SW480 (cell line): ENCODE measurements at regions not wholly inside any gene's neighbourhood (a gene's known extent, or its start where the extent isn't known, plus 50 kb on each side); places are given as distances from the start of the nearest gene placed in this dataset.
"Not testable (repeated sequence)": the region's sequence is repeated elsewhere in the genome, so short reads cannot be mapped to it uniquely, and the experiment has no call there.

Experiments
- DNase-seq: peaks from one replicate; pipeline ENCODE4 v3.0.0-alpha.2; 2016; ENCODE audit warnings: low spot score

DNA sequence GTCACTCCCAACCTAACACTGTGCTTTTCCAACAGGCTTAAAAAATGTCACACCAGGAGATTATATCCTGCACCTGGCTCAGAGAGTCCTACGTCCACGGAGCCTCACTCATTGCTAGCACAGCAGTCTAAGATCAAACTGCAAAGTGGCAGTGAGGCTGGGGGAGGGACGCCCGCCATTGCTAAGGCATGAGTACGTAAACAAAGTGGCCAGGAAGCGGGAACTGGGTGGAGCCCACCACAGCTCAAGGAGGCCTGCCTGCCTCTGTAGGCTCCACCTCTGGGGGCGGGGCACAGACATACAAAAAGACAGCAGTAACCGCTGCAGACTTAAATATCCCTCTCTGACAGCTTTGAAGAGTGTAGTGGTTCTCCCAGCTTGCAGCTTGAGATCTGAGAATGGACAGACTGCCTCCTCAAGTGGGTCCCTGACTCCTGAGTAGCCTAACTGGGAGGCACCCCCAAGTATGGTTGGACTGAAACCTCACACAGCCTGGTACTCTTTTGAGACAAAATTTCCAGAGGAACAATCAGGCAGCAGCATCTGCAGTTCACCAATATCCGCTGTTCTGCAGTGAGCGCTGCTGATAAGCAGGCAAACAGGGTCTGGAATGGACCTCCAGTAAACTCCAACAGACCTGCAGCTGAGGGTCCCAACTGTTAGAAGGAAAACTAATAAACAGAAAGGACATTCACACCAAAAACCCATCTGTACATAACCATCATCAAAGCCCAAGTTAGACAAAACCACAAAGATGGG, 2986.4 kb upstream of the OR11H1 start:
- DNase-seq = not testable (repeated sequence)

GRCh38 chr22:12553366-12553765, 2974.6 kb upstream of the OR11H1 start:
- not testable (repeated sequence) for DNase-seq

DNA sequence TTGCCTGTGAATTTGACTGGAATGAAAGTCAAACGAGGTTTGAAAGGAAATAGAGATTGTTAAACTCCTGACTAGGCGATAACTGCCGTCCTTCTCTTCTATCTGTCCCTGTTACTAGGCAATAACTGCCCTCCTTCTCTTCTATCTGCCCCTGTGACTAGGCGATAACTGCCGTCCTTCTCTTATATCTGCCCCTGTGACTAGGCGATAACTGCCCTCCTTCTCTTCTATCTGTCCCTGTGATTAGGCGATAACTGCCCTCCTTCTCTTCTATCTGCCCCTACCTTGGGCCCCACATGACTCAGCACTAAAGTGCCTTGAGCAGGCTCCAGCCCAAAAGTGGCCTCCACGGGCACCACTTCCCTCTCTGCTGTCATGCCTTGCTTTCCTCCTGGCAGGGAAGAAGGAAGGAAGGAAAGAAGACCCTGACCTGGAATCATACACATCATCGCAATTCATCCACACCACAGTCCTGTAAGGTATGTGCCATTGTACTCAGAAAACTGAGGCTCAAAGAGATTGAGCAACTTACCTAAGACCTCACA, 2973.3 kb upstream of the OR11H1 start:
- DNase-seq = not testable (repeated sequence)

DNA sequence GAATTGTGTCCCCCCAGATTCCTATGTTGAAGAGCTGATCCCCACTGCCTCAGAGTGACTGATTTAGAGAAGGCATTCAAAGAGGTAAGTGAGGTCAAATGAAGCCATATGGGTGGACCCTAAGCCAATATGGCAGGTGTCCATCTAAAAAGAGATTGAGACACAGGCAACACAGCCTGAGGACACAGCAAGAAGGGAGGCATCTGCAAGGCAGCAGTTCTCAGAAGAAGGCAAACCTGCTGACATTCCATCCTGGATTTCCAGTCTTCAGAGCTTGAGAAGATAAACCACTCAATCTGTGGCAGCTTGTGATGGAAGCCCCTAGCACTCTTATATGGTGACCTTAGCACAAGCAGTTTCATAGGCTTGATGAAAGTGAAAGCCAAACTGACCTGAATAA, 2956.5 kb upstream of the OR11H1 start:
- DNase-seq = not testable (repeated sequence)

DNA sequence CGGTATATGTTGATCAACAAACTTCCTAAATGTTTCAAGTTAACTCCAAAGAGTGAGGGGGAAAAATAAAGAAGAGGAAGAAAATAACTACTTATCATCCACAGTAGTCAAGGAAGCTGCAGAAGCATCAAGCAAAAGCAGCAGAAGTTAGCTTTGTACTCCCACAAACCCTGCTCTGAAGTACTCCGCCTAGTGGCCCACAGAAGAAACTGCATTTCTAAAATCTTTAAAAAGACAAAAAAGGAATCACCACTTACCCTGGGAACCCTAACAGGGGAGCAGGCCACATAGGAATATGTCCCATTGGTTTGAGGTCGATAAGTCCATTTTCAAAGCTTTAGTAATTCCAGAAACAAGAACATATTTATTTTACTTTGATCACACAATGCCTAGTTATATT, 2948.3 kb upstream of the OR11H1 start:
- DNase-seq = not testable (repeated sequence)

- DNase-seq = not testable (repeated sequence)
Measured at GRCh38 chr22:12584457-12584856, 2943.5 kb upstream of the OR11H1 start.

- DNase-seq = not testable (repeated sequence)
Measured at GRCh38 chr22:12584874-12585273, 2943.1 kb upstream of the OR11H1 start.

- not testable (repeated sequence) for DNase-seq
Measured at GRCh38 chr22:12595724-12596123, 2932.3 kb upstream of the OR11H1 start.

GRCh38 chr22:12597778-12598177, 2930.2 kb upstream of the OR11H1 start:
- DNase-seq = not testable (repeated sequence)

GRCh38 chr22:12601510-12601869, 2926.5 kb upstream of the OR11H1 start:
- not testable (repeated sequence) for DNase-seq

GRCh38 chr22:12601870-12602779, 2925.9 kb upstream of the OR11H1 start:
- no peak for DNase-seq

GRCh38 chr22:12603399-12603798, 2924.6 kb upstream of the OR11H1 start:
- not testable (repeated sequence) for DNase-seq

DNA sequence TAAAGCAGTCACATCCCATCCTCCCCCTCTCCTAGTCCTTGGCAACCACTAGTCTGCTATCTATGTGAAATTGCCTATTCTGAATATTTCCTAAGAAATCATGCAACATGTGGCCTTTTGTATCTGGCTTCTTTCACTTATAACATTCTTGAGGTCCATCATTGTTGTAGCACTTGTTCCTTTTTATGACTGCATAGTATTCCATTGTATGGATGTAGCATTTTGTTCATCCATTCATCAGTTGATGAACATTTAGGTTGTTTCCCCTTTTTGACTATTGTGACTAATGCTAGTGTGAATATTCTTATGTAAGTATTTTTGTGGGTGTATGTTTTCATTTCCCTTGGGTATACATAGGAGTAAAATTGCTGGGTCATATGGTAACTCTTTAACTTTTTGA, 2924.2 kb upstream of the OR11H1 start:
- DNase-seq = not testable (repeated sequence)

- not testable (repeated sequence) for DNase-seq
Measured at GRCh38 chr22:12608454-12608853, 2919.5 kb upstream of the OR11H1 start.

DNA sequence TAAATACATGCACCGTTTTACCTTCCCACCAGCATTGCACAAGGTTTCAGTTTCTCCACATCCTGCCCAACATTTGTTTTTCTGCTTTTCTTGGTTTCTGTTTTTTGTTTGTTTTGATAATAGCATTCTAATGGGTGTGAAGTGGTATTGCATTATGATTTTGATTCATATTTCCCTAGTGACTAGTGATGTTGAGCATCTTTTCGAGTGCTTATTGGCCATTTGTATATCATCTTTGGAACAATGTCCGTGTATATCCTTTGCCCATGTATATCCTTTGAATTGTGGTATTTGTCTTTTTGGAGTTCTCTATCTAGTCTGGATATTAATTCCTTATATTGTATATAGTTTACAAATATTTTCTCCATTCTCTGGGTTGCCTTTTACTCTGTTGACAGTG, 2914.8 kb upstream of the OR11H1 start:
- DNase-seq = no peak

GRCh38 chr22:12613907-12614306, 2914.1 kb upstream of the OR11H1 start:
- not testable (repeated sequence) for DNase-seq

DNA sequence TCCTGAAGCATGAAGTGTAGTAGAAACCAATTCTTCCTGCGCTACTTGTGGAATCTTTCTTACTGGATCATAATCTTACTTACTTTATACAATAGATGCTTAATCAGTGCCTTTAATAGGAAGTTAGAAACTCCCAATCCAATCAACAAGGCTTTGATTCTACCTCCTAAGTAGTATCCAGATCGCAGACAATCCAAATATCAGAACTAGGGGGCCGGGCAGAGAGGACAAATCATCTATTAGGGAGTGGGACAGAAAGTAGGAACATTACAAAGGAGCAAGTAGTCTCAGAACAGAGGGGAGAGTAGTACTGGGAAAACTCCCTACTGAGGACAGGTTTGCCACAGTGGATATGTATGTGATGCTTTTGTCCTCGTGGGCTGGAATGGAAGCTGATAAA, 2901.1 kb upstream of the OR11H1 start:
- not testable (repeated sequence) for DNase-seq

GRCh38 chr22:12629815-12630214, 2898.2 kb upstream of the OR11H1 start:
- not testable (repeated sequence) for DNase-seq

DNA sequence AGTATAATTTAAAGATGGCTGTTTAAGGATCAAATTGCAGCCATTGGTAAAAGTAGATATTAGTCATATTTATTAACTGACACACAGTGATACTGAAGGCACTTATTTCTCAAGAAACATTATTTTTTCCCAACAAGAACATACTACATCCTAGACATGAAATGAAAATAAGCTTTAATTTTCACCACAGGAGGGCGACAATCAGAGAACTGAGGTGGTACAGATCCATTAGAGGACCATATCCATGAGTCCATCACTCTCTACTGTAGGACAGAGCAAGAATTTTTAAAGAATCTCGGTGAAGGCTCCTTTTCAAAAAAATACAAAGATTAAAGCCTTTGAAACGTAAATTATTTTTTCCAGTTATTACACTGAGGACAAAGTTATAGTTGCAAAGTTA, 2897.0 kb upstream of the OR11H1 start:
- peak; percentile 9 for DNase-seq

DNA sequence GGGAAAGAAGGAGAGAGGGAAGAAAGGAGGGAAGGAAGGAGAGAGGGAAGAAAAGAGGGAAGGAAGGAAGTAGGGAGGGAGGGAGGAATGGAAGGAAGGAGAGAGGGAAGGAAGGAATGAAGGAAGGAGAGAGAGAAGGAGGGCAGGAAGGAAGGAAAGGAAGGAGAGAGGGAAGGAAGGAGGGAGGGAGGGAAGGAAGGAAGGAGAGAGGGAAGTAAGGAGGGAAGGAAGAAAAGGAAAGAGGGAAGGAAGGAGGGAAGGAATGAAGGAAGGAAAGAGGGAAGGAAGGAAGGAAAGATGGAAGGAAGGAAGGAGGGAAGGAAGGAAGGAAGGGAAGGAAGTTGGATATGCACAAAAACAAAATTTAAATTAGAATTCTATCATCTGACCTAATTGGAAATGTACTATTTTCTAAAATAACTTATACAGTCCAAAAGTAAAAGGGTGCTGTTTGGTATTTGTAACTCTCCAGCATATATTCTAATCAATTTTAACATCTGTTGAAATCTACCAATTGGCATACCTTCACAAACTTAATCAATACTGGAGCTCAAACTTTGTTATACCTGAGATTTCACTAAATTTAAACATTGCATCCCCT, 2890.3 kb upstream of the OR11H1 start:
- not testable (repeated sequence) for DNase-seq

GRCh38 chr22:12638319-12638718, 2889.7 kb upstream of the OR11H1 start:
- DNase-seq = not testable (repeated sequence)
